GM12878 (cell line): ENCODE measurements at regions not wholly inside any gene's neighbourhood (a gene's known extent, or its start where the extent isn't known, plus 50 kb on each side); places are given as distances from the start of the nearest gene placed in this dataset.

ENCODE experiments used
- ATAC-seq: fragments of 200-7000 bp; cut with Tn5 transposase; 3 replicates; pipeline ENCODE4 v1.9.1; 2020; ENCODE audit warnings: mild to moderate bottlenecking, moderate library complexity
- BruUV-seq: library from RNA; stranded (reverse); fragments of 400-500 nt; replicated peaks from 2 replicates; lab custom pipeline; 2021; lab: Mats Ljungman, UMichigan
- CTCF ChIA-PET: fragments of 300-600 bp; sonication (Branson Sonifier 250); formaldehyde crosslinking; extraction: SDS; loops from one replicate; lab custom pipeline; 2021; ENCODE audit warnings: inconsistent platforms; lab: Yijun Ruan, JAX
- POLR2A ChIA-PET: fragments of 350-600 bp; formaldehyde crosslinking; extraction: SDS; loops from one replicate; lab custom pipeline; 2021; ENCODE audit warnings: inconsistent platforms; lab: Charles Lee
- RAD21 ChIA-PET: fragments of 300-600 bp; sonication (Branson Sonifier 250); formaldehyde crosslinking; loops from one replicate; lab custom pipeline; 2023; ENCODE audit warnings: antibody characterized with exemption; ENCODE audit not compliant: unreplicated experiment; lab: Charles Lee
- SMC1A ChIA-PET: fragments of 300-600 bp; sonication (Branson Sonifier 250); formaldehyde crosslinking; loops from one replicate; lab custom pipeline; 2023; ENCODE audit not compliant: unreplicated experiment, uncharacterized antibody; lab: Charles Lee
- DNase-seq: peaks from one replicate; pipeline ENCODE4 v3.0.0-alpha.2; 2011; ENCODE audit warnings: low read depth, low spot score
- FAIRE-seq: peaks from 3 replicates; lab custom pipeline; 2011; peaks lifted over from hg19 to GRCh38; lab: Jason Lieb, UNC
- H2AFZ ChIP-seq: 2 replicates; pipeline ENCODE4 v1.6.0; 2011; ENCODE audit warnings: low read depth, low read length, control low read depth; ENCODE audit not compliant: control insufficient read depth
- H3K27ac ChIP-seq: 2 replicates; pipeline ENCODE4 v1.5.1; 2011; ENCODE audit warnings: control low read depth; ENCODE audit not compliant: control insufficient read depth, insufficient read depth
- H3K27me3 ChIP-seq, 2 experiments: replicated peaks in 1 of 2; 2 replicates each; pipeline versions ENCODE4 v1.6.0 to v1.6.1; 2011; ENCODE audit warnings: low read length in 1 of 2; ENCODE audit not compliant: control insufficient read depth in 2 of 2, insufficient read depth in 2 of 2
- H3K36me3 ChIP-seq, 2 experiments: 2 replicates each; pipeline ENCODE4 v1.5.1; 2011; ENCODE audit warnings: low read length in 1 of 2; ENCODE audit not compliant: control insufficient read depth in 2 of 2, insufficient read depth in 2 of 2
- H3K4me1 ChIP-seq: 2 replicates; pipeline ENCODE4 v1.6.1; 2011; ENCODE audit warnings: mild to moderate bottlenecking, low read length, moderate library complexity, mixed read lengths; ENCODE audit not compliant: control insufficient read depth, insufficient read depth
- H3K4me2 ChIP-seq: 2 replicates; pipeline ENCODE4 v1.6.0; 2011; ENCODE audit warnings: control low read depth; ENCODE audit not compliant: control insufficient read depth, insufficient read depth
- H3K4me3 ChIP-seq: fragments of 200-600 bp; sonication (generic); 2 replicates; pipeline ENCODE4 v1.5.1; 2016
- H3K79me2 ChIP-seq: 2 replicates; pipeline ENCODE4 v1.6.0; 2011; ENCODE audit warnings: low read length; ENCODE audit not compliant: control insufficient read depth, insufficient read depth
- H3K9ac ChIP-seq: 2 replicates; pipeline ENCODE4 v1.8.0; 2011; ENCODE audit warnings: low read length, control low read depth, mixed read lengths; ENCODE audit not compliant: control insufficient read depth, insufficient read depth
- H3K9me3 ChIP-seq: replicated peaks from 3 replicates; pipeline ENCODE4 v1.5.1; 2011; ENCODE audit warnings: mild to moderate bottlenecking, low read length; ENCODE audit not compliant: control insufficient read depth, insufficient read depth
- H4K20me1 ChIP-seq: 2 replicates; pipeline ENCODE4 v1.6.0; 2011; ENCODE audit not compliant: control insufficient read depth, insufficient read depth
- CBFB ChIP-seq: IDR thresholded peaks from 2 replicates; pipeline ENCODE4 v1.6.1; 2016; ENCODE audit warnings: antibody characterized with exemption, low read depth
- EP300 ChIP-seq, 2 experiments: fragments of 150-350 bp in 1 of 2; IDR thresholded peaks; 2 replicates each; pipeline ENCODE4 v1.6.1; 2011 to 2012; ENCODE audit warnings: low read depth in 2 of 2, low read length in 2 of 2, borderline replicate concordance in 1 of 2, improper control_type of control experiment in 1 of 2, inconsistent platforms in 1 of 2; ENCODE audit not compliant: control insufficient read depth in 1 of 2
- JUNB ChIP-seq: IDR thresholded peaks from 2 replicates; pipeline ENCODE4 v1.6.1; 2016; ENCODE audit warnings: antibody characterized with exemption, mild to moderate bottlenecking
- NBN ChIP-seq: fragments of 450-650 bp; IDR thresholded peaks from 2 replicates; pipeline ENCODE4 v1.6.1; 2016
- NR2C1 ChIP-seq: fragments of 450-650 bp; IDR thresholded peaks from 2 replicates; pipeline ENCODE4 v1.6.1; 2017; ENCODE audit warnings: antibody characterized with exemption, mild to moderate bottlenecking, moderate library complexity
- RAD21 ChIP-seq: IDR thresholded peaks from 2 replicates; pipeline ENCODE4 v1.6.1; 2011; ENCODE audit warnings: mild to moderate bottlenecking, low read depth, low read length, moderate library complexity; ENCODE audit not compliant: insufficient read depth
- SUPT20H ChIP-seq: IDR thresholded peaks from 2 replicates; pipeline ENCODE4 v1.6.1; 2011; ENCODE audit warnings: low read depth, mild to moderate bottlenecking, low read length, moderate library complexity, borderline replicate concordance; ENCODE audit not compliant: control insufficient read depth
- TCF3 ChIP-seq: IDR thresholded peaks from 2 replicates; pipeline ENCODE4 v1.6.1; 2012; ENCODE audit warnings: low read depth, mild to moderate bottlenecking, low read length, borderline replicate concordance; ENCODE audit not compliant: insufficient read depth
- ZNF24 ChIP-seq: fragments of 450-650 bp; IDR thresholded peaks from 2 replicates; pipeline ENCODE4 v1.6.1; 2017; ENCODE audit warnings: antibody characterized with exemption, mild to moderate bottlenecking
- WGBS: methylation state at CpG from one replicate; pipeline ENCODE4 v1.1.6; 2016; ENCODE audit warnings: low lambda C conversion rate; ENCODE audit not compliant: insufficient replicate concordance, insufficient coverage; ENCODE audit errors: missing lambda C conversion rate; 5-methylcytosine and 5-hydroxymethylcytosine counted together
- in situ Hi-C: fragments of 300-500 bp; cut with MboI; formaldehyde crosslinking; loops from 9 replicates; pipeline ENCODE4 v1.14.3; 2018; ENCODE audit warnings: mixed read lengths
- intact Hi-C: fragments of 100-400 bp; cut with micrococcal nuclease; formaldehyde crosslinking; loops from one replicate; pipeline ENCODE4 v1.14.2; 2022; ENCODE audit not compliant: unreplicated experiment
- TF ChIP-seq, protein P1 (sequence below): IDR thresholded peaks from 2 replicates; pipeline ENCODE4 v1.6.1; 2011; ENCODE audit warnings: mild to moderate bottlenecking, low read depth, low read length, moderate library complexity; ENCODE audit not compliant: insufficient replicate concordance

- CTCF ChIA-PET = no interaction called here
- H3K27me3 ChIP-seq = peaks cover 0 to 1% of the 10 kb centered on the region in 2 experiments; a peak in 1 of 4 replicates
- TF ChIP-seq NR2C1 (no peak), TCF3 (no peak), EP300 (IDR thresholded peaks at IDR 0.05; ENCODE audit: borderline replicate concordance in 1 of 2, control insufficient read depth in 1 of 2, low read depth in 2 of 2, low read length in 2 of 2) (no peak), RAD21 (no peak), CBFB (no peak), NBN (no peak), SUPT20H (no peak), ZNF24 (no peak), JUNB (no peak)
- TF ChIP-seq, protein P1, sequence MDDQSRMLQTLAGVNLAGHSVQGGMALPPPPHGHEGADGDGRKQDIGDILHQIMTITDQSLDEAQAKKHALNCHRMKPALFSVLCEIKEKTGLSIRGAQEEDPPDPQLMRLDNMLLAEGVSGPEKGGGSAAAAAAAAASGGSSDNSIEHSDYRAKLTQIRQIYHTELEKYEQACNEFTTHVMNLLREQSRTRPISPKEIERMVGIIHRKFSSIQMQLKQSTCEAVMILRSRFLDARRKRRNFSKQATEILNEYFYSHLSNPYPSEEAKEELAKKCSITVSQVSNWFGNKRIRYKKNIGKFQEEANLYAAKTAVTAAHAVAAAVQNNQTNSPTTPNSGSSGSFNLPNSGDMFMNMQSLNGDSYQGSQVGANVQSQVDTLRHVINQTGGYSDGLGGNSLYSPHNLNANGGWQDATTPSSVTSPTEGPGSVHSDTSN = no peak
- TF ChIP-seq, all 136 proteins: peak for 0
- Histone ChIP-seq H3K4me2 (no peak overlapping the region), H3K27ac (no peak overlapping the region), H3K9ac (no peak overlapping the region), H3K4me3 (no peak overlapping the region), H3K9me3 (no peaks in the 10 kb centered on the region), H4K20me1 (no peaks in the 10 kb centered on the region), H2AFZ (no peak overlapping the region), H3K36me3 (no peaks in the 10 kb centered on the region), H3K4me1 (no peaks in the 10 kb centered on the region), H3K79me2 (no peaks in the 10 kb centered on the region)
- ChIA-PET SMC1A (interaction anchor here (1.1 kb wide), 1 partner anchor 15 kb away, joined by 3 read pairs; no protein-coding TSS in a partner anchor), RAD21 (no interaction called here), POLR2A (no interaction called here)
- no peak for DNase-seq
- no peak for FAIRE-seq
- BruUV-seq = no TSS peak
- ATAC-seq = no peak
- 4% methylated on average over 7 of the region's 7 CpGs for WGBS
- intact Hi-C loops = no loop called here
- in situ Hi-C loops = no loop called here
Observed at GRCh38 chr18:24819141-24819890, 358.9 kb downstream of the HRH4 start.
